GM12874 (cell line): ENCODE measurements at regions not wholly inside any gene's neighbourhood (a gene's known extent, or its start where the extent isn't known, plus 50 kb on each side); places are given as distances from the start of the nearest gene placed in this dataset.

ENCODE experiments used
- CTCF ChIP-seq: IDR thresholded peaks from 2 replicates; pipeline ENCODE4 v1.5.1; 2011; ENCODE audit warnings: low read depth, mild to moderate bottlenecking, control low read depth, low read length, moderate library complexity; ENCODE audit not compliant: insufficient read depth

GRCh38 chr20:16982091-16982726 lies 234.1 kb downstream of the OTOR start:
- no peak for TF ChIP-seq CTCF

- TF ChIP-seq CTCF: no peak
These were observed 236.3 kb downstream of the OTOR start for GRCh38 chr20:16984481-16984880.

- TF ChIP-seq CTCF: no peak
These were observed 223.5 kb upstream of the PCSK2 start for GRCh38 chr20:17003170-17003870.

- TF ChIP-seq CTCF: no peak
These were observed 216.7 kb upstream of the PCSK2 start for GRCh38 chr20:17010181-17010580.

- no peak for TF ChIP-seq CTCF
These were observed 214.2 kb upstream of the PCSK2 start for GRCh38 chr20:17012546-17013226.

GRCh38 chr20:17014217-17014616 lies 212.6 kb upstream of the PCSK2 start:
- no peak for TF ChIP-seq CTCF

GRCh38 chr20:17014756-17015366 lies 212.0 kb upstream of the PCSK2 start:
- no peak for TF ChIP-seq CTCF
